ENCODE measurements at regions not wholly inside any gene's neighbourhood (a gene's known extent, or its start where the extent isn't known, plus 50 kb on each side); places are given as distances from the start of the nearest gene placed in this dataset.

DNA sequence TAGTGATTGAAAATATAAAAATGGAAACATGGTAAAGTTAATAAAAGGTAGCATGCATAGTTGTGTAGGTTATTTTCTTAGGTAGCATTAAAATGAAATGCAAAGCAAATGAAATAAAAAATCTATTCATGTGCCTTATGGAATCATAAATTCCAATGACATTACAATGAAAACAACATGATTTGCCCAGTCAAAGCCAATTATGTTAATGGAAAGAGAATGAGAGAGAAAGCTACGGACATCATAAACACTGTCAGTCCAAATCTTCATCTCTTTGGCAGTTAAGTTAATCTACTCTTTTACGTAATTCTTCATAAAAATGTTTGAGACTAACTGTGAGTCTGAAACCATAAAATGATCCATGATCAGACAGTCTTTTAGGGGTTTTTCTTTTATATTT, 636.7 kb upstream of the SYT4 start:
- Histone ChIP-seq H3K36me3 (ENCODE audit: control insufficient read depth in 2 of 2, insufficient read depth in 2 of 2, low read length in 2 of 2) (no peaks in the 10 kb centered on the region), H3K27me3 (ENCODE audit: control insufficient read depth in 2 of 2, insufficient read depth in 2 of 2, low read length in 2 of 2) (no peaks in the 10 kb centered on the region), H3K9ac (ENCODE audit: low read depth in 1 of 2, low read length in 2 of 2) (no peak overlapping the region), H3K27ac (ENCODE audit: low read depth in 2 of 2, low read length in 2 of 2) (no peak overlapping the region), H3K4me3 (ENCODE audit: low read length in 2 of 2) (no peak overlapping the region), H3K9me3 (ENCODE audit: control insufficient read depth in 2 of 2, low read length in 2 of 2) (no peaks in the 10 kb centered on the region), H3K4me1 (ENCODE audit: control insufficient read depth in 2 of 2, insufficient read depth in 2 of 2, low read length in 2 of 2) (no peaks in the 10 kb centered on the region)

DNA sequence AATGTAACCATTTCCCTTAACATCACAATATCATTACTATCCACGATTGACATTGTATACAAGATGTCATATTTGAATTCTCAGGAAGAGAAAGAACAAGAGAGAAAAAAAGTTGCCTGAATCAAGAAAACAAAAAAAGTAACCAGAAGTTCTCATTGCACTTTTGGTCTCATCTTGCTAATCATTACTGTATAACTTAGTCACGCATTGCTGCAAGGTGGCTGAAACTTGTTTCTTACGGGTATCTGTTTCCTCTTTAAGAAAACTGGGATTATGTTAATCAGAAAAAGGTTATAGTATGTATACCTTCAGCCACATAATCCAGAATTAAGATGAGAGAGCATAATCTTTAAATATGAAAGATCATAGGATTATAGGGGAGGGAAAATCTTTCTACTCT, 639.7 kb upstream of the SYT4 start:
- Histone ChIP-seq H3K9ac (ENCODE audit: low read depth in 1 of 2, low read length in 2 of 2) (no peak overlapping the region), H3K36me3 (ENCODE audit: control insufficient read depth in 2 of 2, insufficient read depth in 2 of 2, low read length in 2 of 2) (no peaks in the 10 kb centered on the region), H3K9me3 (ENCODE audit: control insufficient read depth in 2 of 2, low read length in 2 of 2) (no peaks in the 10 kb centered on the region), H3K4me3 (ENCODE audit: low read length in 2 of 2) (no peak overlapping the region), H3K27me3 (ENCODE audit: control insufficient read depth in 2 of 2, insufficient read depth in 2 of 2, low read length in 2 of 2) (no peaks in the 10 kb centered on the region), H3K27ac (ENCODE audit: low read depth in 2 of 2, low read length in 2 of 2) (no peak overlapping the region), H3K4me1 (ENCODE audit: control insufficient read depth in 2 of 2, insufficient read depth in 2 of 2, low read length in 2 of 2) (no peaks in the 10 kb centered on the region)

DNA sequence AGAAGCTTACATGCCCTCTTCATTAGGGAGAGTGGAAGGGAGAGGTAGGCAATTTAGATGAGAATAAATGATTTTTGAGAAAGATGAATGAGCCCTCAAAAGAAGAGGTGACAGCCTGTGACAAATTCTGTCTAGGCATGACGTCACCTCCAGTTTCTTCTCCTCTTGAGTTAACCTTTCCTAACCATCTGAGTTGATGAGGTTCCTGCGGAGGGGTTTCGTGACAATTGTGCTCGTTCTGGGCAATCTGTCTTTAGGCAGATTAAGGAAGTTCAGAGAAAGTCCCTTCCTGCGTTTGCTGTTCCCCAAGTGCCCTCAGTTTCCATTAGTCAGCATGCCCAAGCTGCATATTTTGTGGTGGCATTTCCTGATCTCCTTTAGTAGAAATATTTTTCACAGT, 640.2 kb upstream of the SYT4 start:
- no peak overlapping the region for H3K4me3 ChIP-seq (ENCODE audit: low read length in 2 of 2)
- H3K27me3 ChIP-seq (ENCODE audit: control insufficient read depth in 2 of 2, insufficient read depth in 2 of 2, low read length in 2 of 2), result no peaks in the 10 kb centered on the region
- H3K27ac ChIP-seq (ENCODE audit: low read depth in 2 of 2, low read length in 2 of 2), result no peak overlapping the region
- H3K4me1 ChIP-seq (ENCODE audit: control insufficient read depth in 2 of 2, insufficient read depth in 2 of 2, low read length in 2 of 2), result no peaks in the 10 kb centered on the region
- H3K36me3 ChIP-seq (ENCODE audit: control insufficient read depth in 2 of 2, insufficient read depth in 2 of 2, low read length in 2 of 2), result no peaks in the 10 kb centered on the region
- no peak overlapping the region for H3K9ac ChIP-seq (ENCODE audit: low read depth in 1 of 2, low read length in 2 of 2)
- H3K9me3 ChIP-seq (ENCODE audit: control insufficient read depth in 2 of 2, low read length in 2 of 2), result no peaks in the 10 kb centered on the region

DNA sequence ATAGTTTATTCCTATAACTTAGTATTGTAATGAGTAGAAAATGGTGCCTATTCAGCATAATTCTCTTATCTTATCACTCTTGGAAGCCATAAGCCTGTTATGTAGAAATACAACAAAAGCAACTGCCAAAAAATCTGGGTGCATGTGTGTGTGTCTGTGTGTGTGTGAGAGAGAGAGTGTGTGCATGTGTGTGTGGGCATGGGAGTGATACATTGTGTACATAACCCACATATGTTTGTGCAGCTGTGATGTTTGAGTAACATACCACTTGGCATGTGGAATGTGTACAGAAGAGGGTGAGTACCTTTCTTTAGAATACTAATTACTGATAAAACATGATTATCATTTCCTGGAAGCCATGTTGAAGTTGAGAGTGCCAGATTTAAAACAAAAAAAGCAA, 642.3 kb upstream of the SYT4 start:
- H3K36me3 ChIP-seq (ENCODE audit: control insufficient read depth in 2 of 2, insufficient read depth in 2 of 2, low read length in 2 of 2), result no peaks in the 10 kb centered on the region
- H3K9me3 ChIP-seq (ENCODE audit: control insufficient read depth in 2 of 2, low read length in 2 of 2), result no peaks in the 10 kb centered on the region
- H3K27me3 ChIP-seq (ENCODE audit: control insufficient read depth in 2 of 2, insufficient read depth in 2 of 2, low read length in 2 of 2), result no peaks in the 10 kb centered on the region
- H3K4me3 ChIP-seq (ENCODE audit: low read length in 2 of 2), result no peak overlapping the region
- no peak overlapping the region for H3K9ac ChIP-seq (ENCODE audit: low read depth in 1 of 2, low read length in 2 of 2)
- no peak overlapping the region for H3K27ac ChIP-seq (ENCODE audit: low read depth in 2 of 2, low read length in 2 of 2)
- no peaks in the 10 kb centered on the region for H3K4me1 ChIP-seq (ENCODE audit: control insufficient read depth in 2 of 2, insufficient read depth in 2 of 2, low read length in 2 of 2)

- Histone ChIP-seq H3K4me3 (ENCODE audit: low read length in 2 of 2) (no peak overlapping the region), H3K9me3 (ENCODE audit: control insufficient read depth in 2 of 2, low read length in 2 of 2) (no peaks in the 10 kb centered on the region)
Observed at GRCh38 chr18:43931439-43931838, 654.1 kb upstream of the SYT4 start.

GRCh38 chr18:43932140-43932539, 654.9 kb upstream of the SYT4 start:
- Histone ChIP-seq H3K27ac (ENCODE audit: low read depth in 2 of 2, low read length in 2 of 2) (no peak overlapping the region), H3K9me3 (ENCODE audit: control insufficient read depth in 2 of 2, low read length in 2 of 2) (no peaks in the 10 kb centered on the region), H3K4me3 (ENCODE audit: low read length in 2 of 2) (no peak overlapping the region), H3K9ac (ENCODE audit: low read depth in 1 of 2, low read length in 2 of 2) (no peak overlapping the region), H3K27me3 (ENCODE audit: control insufficient read depth in 2 of 2, insufficient read depth in 2 of 2, low read length in 2 of 2) (no peaks in the 10 kb centered on the region), H3K36me3 (ENCODE audit: control insufficient read depth in 2 of 2, insufficient read depth in 2 of 2, low read length in 2 of 2) (no peaks in the 10 kb centered on the region), H3K4me1 (ENCODE audit: control insufficient read depth in 2 of 2, insufficient read depth in 2 of 2, low read length in 2 of 2) (no peaks in the 10 kb centered on the region)

More at GRCh38 chr18:43931439-43931838, 654.1 kb upstream of the SYT4 start:
- no peaks in the 10 kb centered on the region for H3K27me3 ChIP-seq (ENCODE audit: control insufficient read depth in 2 of 2, insufficient read depth in 2 of 2, low read length in 2 of 2)
- H3K4me1 ChIP-seq (ENCODE audit: control insufficient read depth in 2 of 2, insufficient read depth in 2 of 2, low read length in 2 of 2), result no peaks in the 10 kb centered on the region
- no peaks in the 10 kb centered on the region for H3K36me3 ChIP-seq (ENCODE audit: control insufficient read depth in 2 of 2, insufficient read depth in 2 of 2, low read length in 2 of 2)
- H3K9ac ChIP-seq (ENCODE audit: low read depth in 1 of 2, low read length in 2 of 2), result no peak overlapping the region
- H3K27ac ChIP-seq (ENCODE audit: low read depth in 2 of 2, low read length in 2 of 2), result no peak overlapping the region

- no peaks in the 10 kb centered on the region for H3K4me1 ChIP-seq (ENCODE audit: control insufficient read depth in 2 of 2, insufficient read depth in 2 of 2, low read length in 2 of 2)
- H3K27ac ChIP-seq (ENCODE audit: low read depth in 2 of 2, low read length in 2 of 2), result no peak overlapping the region
- H3K36me3 ChIP-seq (ENCODE audit: control insufficient read depth in 2 of 2, insufficient read depth in 2 of 2, low read length in 2 of 2), result no peaks in the 10 kb centered on the region
- H3K4me3 ChIP-seq (ENCODE audit: low read length in 2 of 2), result no peak overlapping the region
- H3K9ac ChIP-seq (ENCODE audit: low read depth in 1 of 2, low read length in 2 of 2), result no peak overlapping the region
- H3K27me3 ChIP-seq (ENCODE audit: control insufficient read depth in 2 of 2, insufficient read depth in 2 of 2, low read length in 2 of 2), result no peaks in the 10 kb centered on the region
- H3K9me3 ChIP-seq (ENCODE audit: control insufficient read depth in 2 of 2, low read length in 2 of 2), result no peaks in the 10 kb centered on the region
Observed at GRCh38 chr18:43933177-43933576, 655.9 kb upstream of the SYT4 start.

GRCh38 chr18:43934322-43934721, 657.0 kb upstream of the SYT4 start:
- no peaks in the 10 kb centered on the region for H3K36me3 ChIP-seq (ENCODE audit: control insufficient read depth in 2 of 2, insufficient read depth in 2 of 2, low read length in 2 of 2)
- H3K27ac ChIP-seq (ENCODE audit: low read depth in 2 of 2, low read length in 2 of 2), result no peak overlapping the region
- no peak overlapping the region for H3K9ac ChIP-seq (ENCODE audit: low read depth in 1 of 2, low read length in 2 of 2)
- H3K27me3 ChIP-seq (ENCODE audit: control insufficient read depth in 2 of 2, insufficient read depth in 2 of 2, low read length in 2 of 2), result no peaks in the 10 kb centered on the region
- no peaks in the 10 kb centered on the region for H3K9me3 ChIP-seq (ENCODE audit: control insufficient read depth in 2 of 2, low read length in 2 of 2)
- H3K4me3 ChIP-seq (ENCODE audit: low read length in 2 of 2), result no peak overlapping the region
- H3K4me1 ChIP-seq (ENCODE audit: control insufficient read depth in 2 of 2, insufficient read depth in 2 of 2, low read length in 2 of 2), result no peaks in the 10 kb centered on the region

GRCh38 chr18:43934781-43935471, 657.6 kb upstream of the SYT4 start:
- no peaks in the 10 kb centered on the region for H3K36me3 ChIP-seq (ENCODE audit: control insufficient read depth in 2 of 2, insufficient read depth in 2 of 2, low read length in 2 of 2)
- H3K27ac ChIP-seq (ENCODE audit: low read depth in 2 of 2, low read length in 2 of 2), result peak overlapping the region in 1 of 2 donors; percentile 21

DNA sequence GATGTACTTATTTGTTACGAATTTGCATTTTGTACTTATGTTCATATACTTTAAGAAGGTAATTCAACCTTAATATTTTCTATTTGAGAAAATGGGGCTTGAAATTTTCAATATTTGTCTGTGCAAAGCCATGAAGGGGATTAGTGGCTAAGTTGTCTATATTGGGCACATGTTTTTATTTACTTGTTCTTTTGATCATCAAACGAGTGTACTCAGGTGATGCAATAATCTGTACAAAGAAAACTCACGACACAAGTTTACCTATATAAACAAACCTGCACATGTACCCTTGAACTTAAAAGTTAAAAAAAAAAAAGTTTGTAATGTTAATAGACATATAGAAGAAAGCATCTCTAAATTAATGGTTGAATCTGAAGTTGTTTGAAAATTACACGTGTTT, 658.9 kb upstream of the SYT4 start:
- Histone ChIP-seq H3K27me3 (ENCODE audit: control insufficient read depth in 2 of 2, insufficient read depth in 2 of 2, low read length in 2 of 2) (no peaks in the 10 kb centered on the region), H3K36me3 (ENCODE audit: control insufficient read depth in 2 of 2, insufficient read depth in 2 of 2, low read length in 2 of 2) (no peaks in the 10 kb centered on the region), H3K4me3 (ENCODE audit: low read length in 2 of 2) (no peak overlapping the region), H3K27ac (ENCODE audit: low read depth in 2 of 2, low read length in 2 of 2) (no peak overlapping the region), H3K9me3 (ENCODE audit: control insufficient read depth in 2 of 2, low read length in 2 of 2) (no peaks in the 10 kb centered on the region), H3K4me1 (ENCODE audit: control insufficient read depth in 2 of 2, insufficient read depth in 2 of 2, low read length in 2 of 2) (no peaks in the 10 kb centered on the region), H3K9ac (ENCODE audit: low read depth in 1 of 2, low read length in 2 of 2) (no peak overlapping the region)

More at GRCh38 chr18:43934781-43935471, 657.6 kb upstream of the SYT4 start:
- no peaks in the 10 kb centered on the region for H3K4me1 ChIP-seq (ENCODE audit: control insufficient read depth in 2 of 2, insufficient read depth in 2 of 2, low read length in 2 of 2)
- no peak overlapping the region for H3K4me3 ChIP-seq (ENCODE audit: low read length in 2 of 2)
- H3K9me3 ChIP-seq (ENCODE audit: control insufficient read depth in 2 of 2, low read length in 2 of 2), result no peaks in the 10 kb centered on the region
- no peak overlapping the region for H3K9ac ChIP-seq (ENCODE audit: low read depth in 1 of 2, low read length in 2 of 2)
- H3K27me3 ChIP-seq (ENCODE audit: control insufficient read depth in 2 of 2, insufficient read depth in 2 of 2, low read length in 2 of 2), result no peaks in the 10 kb centered on the region

DNA sequence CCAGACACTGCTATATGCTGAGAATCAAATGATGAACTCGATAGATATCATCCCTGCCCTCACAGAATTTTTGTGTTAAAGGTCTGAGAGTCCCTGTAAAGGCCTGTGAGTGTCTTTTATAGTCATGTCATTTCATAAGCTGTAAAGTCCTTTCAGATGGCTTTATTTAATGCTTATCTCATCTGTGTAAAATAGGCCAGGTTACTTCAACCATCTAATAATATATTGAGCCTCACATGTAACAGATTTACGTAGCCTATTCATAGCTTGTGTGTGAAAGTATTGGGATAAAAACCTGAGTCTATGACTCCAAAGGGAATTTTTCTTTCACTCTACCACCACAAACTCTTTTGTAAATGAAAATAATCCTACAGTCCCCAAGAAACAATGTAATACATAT, 672.0 kb upstream of the SYT4 start:
- Histone ChIP-seq H3K27me3 (ENCODE audit: control insufficient read depth in 2 of 2, insufficient read depth in 2 of 2, low read length in 2 of 2) (no peaks in the 10 kb centered on the region), H3K27ac (ENCODE audit: low read depth in 2 of 2, low read length in 2 of 2) (no peak overlapping the region), H3K9me3 (ENCODE audit: control insufficient read depth in 2 of 2, low read length in 2 of 2) (no peaks in the 10 kb centered on the region), H3K36me3 (ENCODE audit: control insufficient read depth in 2 of 2, insufficient read depth in 2 of 2, low read length in 2 of 2) (no peaks in the 10 kb centered on the region), H3K4me1 (ENCODE audit: control insufficient read depth in 2 of 2, insufficient read depth in 2 of 2, low read length in 2 of 2) (no peaks in the 10 kb centered on the region), H3K9ac (ENCODE audit: low read depth in 1 of 2, low read length in 2 of 2) (no peak overlapping the region), H3K4me3 (ENCODE audit: low read length in 2 of 2) (no peak overlapping the region)

Data from mucosa of rectum (tissue), 2 donors.